GM21447 (cell line): ENCODE measurements at regions not wholly inside any gene's neighbourhood (a gene's known extent, or its start where the extent isn't known, plus 50 kb on each side); places are given as distances from the start of the nearest gene placed in this dataset.
"Not testable (repeated sequence)": the region's sequence is repeated elsewhere in the genome, so short reads cannot be mapped to it uniquely, and the experiment has no call there.

ENCODE experiments used
- ATAC-seq: cut with Tn5 transposase; IDR thresholded peaks from one replicate; pipeline ENCODE4 v1.9.1; 2021; ENCODE audit not compliant: unreplicated experiment

- ATAC-seq = no peak
Observed at GRCh38 chr3:109982201-109982600, 644.9 kb upstream of the DPPA4 start.

- no peak for ATAC-seq
Observed at GRCh38 chr3:109984976-109985375, 647.6 kb upstream of the DPPA4 start.

- no peak for ATAC-seq
Observed at GRCh38 chr3:109985943-109986555, 648.7 kb upstream of the DPPA4 start.

- ATAC-seq = no peak
Observed at GRCh38 chr3:109994853-109995252, 657.5 kb upstream of the DPPA4 start.

GRCh38 chr3:109995377-109995776, 658.0 kb upstream of the DPPA4 start:
- no peak for ATAC-seq

GRCh38 chr3:110001905-110002304, 664.6 kb upstream of the DPPA4 start:
- not testable (repeated sequence) for ATAC-seq

GRCh38 chr3:110006913-110007312, 669.6 kb upstream of the DPPA4 start:
- no peak for ATAC-seq

- ATAC-seq = no peak
Observed at GRCh38 chr3:110015231-110015963, 678.1 kb upstream of the DPPA4 start.

GRCh38 chr3:110016235-110016815, 679.0 kb upstream of the DPPA4 start:
- ATAC-seq = no peak

- no peak for ATAC-seq
Observed at GRCh38 chr3:110017304-110017703, 680.0 kb upstream of the DPPA4 start.

- no peak for ATAC-seq
Observed at GRCh38 chr3:110021659-110022058, 684.3 kb upstream of the DPPA4 start.

GRCh38 chr3:110023022-110023421, 685.7 kb upstream of the DPPA4 start:
- not testable (repeated sequence) for ATAC-seq

GRCh38 chr3:110026421-110026820, 689.1 kb upstream of the DPPA4 start:
- ATAC-seq = no peak

GRCh38 chr3:110027446-110028080, 690.2 kb upstream of the DPPA4 start:
- ATAC-seq = no peak

- no peak for ATAC-seq
Observed at GRCh38 chr3:110031975-110032374, 694.6 kb upstream of the DPPA4 start.

GRCh38 chr3:110059431-110059830, 722.1 kb upstream of the DPPA4 start:
- ATAC-seq = no peak

- no peak for ATAC-seq
Observed at GRCh38 chr3:110062716-110063115, 725.4 kb upstream of the DPPA4 start.

- ATAC-seq = no peak
Observed at GRCh38 chr3:110063178-110063577, 725.8 kb upstream of the DPPA4 start.

- ATAC-seq = no peak
Observed at GRCh38 chr3:110066206-110066605, 728.9 kb upstream of the DPPA4 start.

- no peak for ATAC-seq
Observed at GRCh38 chr3:110067527-110067926, 730.2 kb upstream of the DPPA4 start.

GRCh38 chr3:110069761-110070160, 732.4 kb upstream of the DPPA4 start:
- ATAC-seq = no peak
